ENCODE measurements at regions not wholly inside any gene's neighbourhood (a gene's known extent, or its start where the extent isn't known, plus 50 kb on each side); places are given as distances from the start of the nearest gene placed in this dataset.

DNA sequence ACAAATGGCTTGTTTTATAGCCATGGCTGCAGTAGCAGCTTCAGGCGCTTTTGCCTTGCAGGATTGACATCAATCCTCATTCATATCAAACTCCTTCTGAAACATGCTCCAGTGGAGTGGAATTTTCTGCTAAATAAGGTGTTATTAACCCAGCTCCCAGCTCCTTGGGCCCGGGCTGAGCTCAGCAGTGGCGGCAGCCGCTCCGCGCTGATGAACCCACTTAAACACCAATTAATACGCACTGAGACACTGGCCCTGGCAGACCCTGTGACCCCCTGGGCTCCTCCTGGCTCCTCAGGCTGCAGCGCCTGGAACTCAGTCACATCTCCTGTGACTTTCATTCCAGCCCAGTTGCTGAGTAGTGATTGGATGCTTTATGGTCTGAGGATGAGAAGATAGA lies 137.4 kb upstream of the GRIK3 start:
- H3K9me3 ChIP-seq (ENCODE audit: severe bottlenecking), result peaks cover 3% of the 10 kb centered on the region
- H3K27me3 ChIP-seq (ENCODE audit: insufficient read depth, low read depth, severe bottlenecking), result no peaks in the 10 kb centered on the region
- H3K27ac ChIP-seq, result no peak overlapping the region
- DNase-seq, result no peak
- H3K4me3 ChIP-seq (ENCODE audit: low read depth, low read length), result no peak overlapping the region
- no peaks in the 10 kb centered on the region for H3K36me3 ChIP-seq
- TF ChIP-seq CTCF (IDR thresholded peaks at IDR 0.05; ENCODE audit: low read depth, low read length), result no peak

GRCh38 chr1:37174341-37174740 lies 140.0 kb upstream of the GRIK3 start:
- H3K4me3 ChIP-seq (ENCODE audit: low read depth, low read length), result no peak overlapping the region
- no peaks in the 10 kb centered on the region for H3K9me3 ChIP-seq (ENCODE audit: severe bottlenecking)
- H3K36me3 ChIP-seq, result no peaks in the 10 kb centered on the region
- no peak for TF ChIP-seq CTCF (IDR thresholded peaks at IDR 0.05; ENCODE audit: low read depth, low read length)
- DNase-seq, result no peak
- H3K27me3 ChIP-seq (ENCODE audit: insufficient read depth, low read depth, severe bottlenecking), result no peaks in the 10 kb centered on the region
- no peak overlapping the region for H3K27ac ChIP-seq

DNA sequence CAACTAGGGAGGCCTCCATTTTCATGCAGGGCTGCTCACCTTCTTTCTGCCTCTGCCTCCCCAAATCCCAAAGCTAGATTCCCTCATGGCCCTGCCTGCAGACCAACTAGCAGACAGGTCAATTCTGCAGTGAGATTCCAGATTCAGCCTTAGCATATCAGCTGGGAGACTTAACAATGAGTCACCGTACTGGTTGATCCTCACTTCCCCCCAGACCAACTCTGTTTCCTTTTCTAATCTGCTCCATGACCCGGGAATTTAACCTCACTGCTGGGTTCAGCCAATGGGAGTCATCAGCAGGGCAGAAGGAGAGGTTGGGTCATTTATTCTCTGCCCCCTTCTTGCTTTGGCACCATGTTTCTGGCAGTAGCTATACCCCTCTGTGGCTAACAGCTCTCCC lies 140.6 kb upstream of the GRIK3 start:
- no peaks in the 10 kb centered on the region for H3K36me3 ChIP-seq
- H3K4me3 ChIP-seq (ENCODE audit: low read depth, low read length), result no peak overlapping the region
- H3K27ac ChIP-seq, result no peak overlapping the region
- DNase-seq, result peak; percentile 50
- TF ChIP-seq CTCF (IDR thresholded peaks at IDR 0.05; ENCODE audit: low read depth, low read length), result no peak
- H3K9me3 ChIP-seq (ENCODE audit: severe bottlenecking), result no peaks in the 10 kb centered on the region
- no peaks in the 10 kb centered on the region for H3K27me3 ChIP-seq (ENCODE audit: insufficient read depth, low read depth, severe bottlenecking)

DNA sequence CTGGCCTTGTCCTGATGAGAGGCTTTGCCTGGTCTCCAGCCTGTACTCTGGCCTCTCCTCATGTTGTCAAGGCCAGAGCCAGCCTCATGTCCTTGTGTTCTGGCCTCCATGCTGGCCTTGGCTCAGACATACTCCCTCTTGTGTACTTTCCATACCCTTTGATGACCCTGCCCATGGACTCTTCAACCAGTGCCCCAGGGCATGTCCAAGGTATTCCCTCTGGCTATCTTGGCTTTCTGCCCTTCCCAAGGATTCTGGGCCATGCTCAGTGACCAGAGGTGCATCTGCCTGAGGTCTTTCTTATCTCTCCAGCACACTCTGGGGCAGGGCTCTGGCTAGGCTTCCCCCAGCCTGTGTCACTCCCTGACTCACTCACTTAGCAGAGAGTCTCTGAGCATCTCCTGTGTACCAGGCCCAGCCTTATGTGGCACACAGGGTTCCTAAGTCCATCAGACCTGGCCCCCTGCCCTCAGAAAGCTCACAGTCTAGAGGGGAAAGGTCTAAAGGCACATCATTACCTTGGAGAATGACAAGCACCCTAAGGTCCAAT lies 141.4 kb upstream of the GRIK3 start:
- Histone ChIP-seq H3K36me3 (no peaks in the 10 kb centered on the region), H3K27me3 (ENCODE audit: insufficient read depth, low read depth, severe bottlenecking) (no peaks in the 10 kb centered on the region), H3K27ac (no peak overlapping the region), H3K4me3 (ENCODE audit: low read depth, low read length) (no peak overlapping the region), H3K9me3 (ENCODE audit: severe bottlenecking) (no peaks in the 10 kb centered on the region)
- TF ChIP-seq CTCF (IDR thresholded peaks at IDR 0.05; ENCODE audit: low read depth, low read length), result no peak
- no peak for DNase-seq

GRCh38 chr1:37176269-37176668 lies 142.0 kb upstream of the GRIK3 start:
- Histone ChIP-seq H3K36me3 (no peaks in the 10 kb centered on the region), H3K4me3 (ENCODE audit: low read depth, low read length) (no peak overlapping the region), H3K27me3 (ENCODE audit: insufficient read depth, low read depth, severe bottlenecking) (no peaks in the 10 kb centered on the region), H3K27ac (no peak overlapping the region), H3K9me3 (ENCODE audit: severe bottlenecking) (no peaks in the 10 kb centered on the region)
- TF ChIP-seq CTCF (IDR thresholded peaks at IDR 0.05; ENCODE audit: low read depth, low read length), result no peak
- no peak for DNase-seq

DNA sequence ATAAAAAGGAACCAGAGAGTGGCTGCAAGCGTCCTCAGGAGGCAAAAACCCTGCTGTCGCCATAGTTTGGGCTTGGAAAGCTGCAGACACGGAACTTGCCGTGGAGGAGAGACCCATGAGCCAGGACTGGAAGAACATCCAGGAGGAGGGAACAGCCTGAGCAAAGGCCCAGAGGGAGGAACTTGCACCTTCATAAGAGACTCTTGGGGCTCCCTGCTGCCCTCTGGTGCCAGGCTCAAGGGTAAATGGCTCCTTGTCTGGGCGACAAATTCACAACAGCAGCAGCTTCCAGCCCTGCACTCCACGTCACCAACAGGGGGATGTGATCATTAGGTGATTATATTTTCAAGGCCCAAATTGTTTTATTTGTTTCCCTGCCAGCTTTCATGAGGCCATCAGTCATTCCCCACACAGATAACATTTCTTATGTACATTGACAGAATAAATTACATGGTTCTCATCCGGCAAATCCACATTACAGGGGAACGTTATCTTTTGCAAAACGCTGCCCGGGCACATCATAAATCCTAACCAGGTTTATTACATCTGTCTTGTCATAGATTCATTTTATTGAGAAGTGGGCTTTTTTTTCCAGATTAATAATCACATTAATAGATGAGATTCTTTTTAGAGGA lies 143.0 kb upstream of the GRIK3 start:
- H3K27ac ChIP-seq, result no peak overlapping the region
- H3K36me3 ChIP-seq, result no peaks in the 10 kb centered on the region
- DNase-seq, result peak; percentile 75
- peak; percentile 82 for TF ChIP-seq CTCF (IDR thresholded peaks at IDR 0.05; ENCODE audit: low read depth, low read length)
- H3K27me3 ChIP-seq (ENCODE audit: insufficient read depth, low read depth, severe bottlenecking), result no peaks in the 10 kb centered on the region
- no peak overlapping the region for H3K4me3 ChIP-seq (ENCODE audit: low read depth, low read length)
- no peaks in the 10 kb centered on the region for H3K9me3 ChIP-seq (ENCODE audit: severe bottlenecking)

All from WERI-Rb-1 (cell line).